B cell (primary cell): ENCODE measurements at regions not wholly inside any gene's neighbourhood (a gene's known extent, or its start where the extent isn't known, plus 50 kb on each side); places are given as distances from the start of the nearest gene placed in this dataset.

Source experiments
- ATAC-seq: fragments of 200-7000 bp; cut with Tn5 transposase; one replicate; pipeline ENCODE4 v1.10.0; 2021; ENCODE audit warnings: low read depth, mild to moderate bottlenecking, moderate number of reproducible peaks, moderate library complexity
- CTCF ChIA-PET: fragments of 350-600 bp; sonication (Branson Sonifier 250); formaldehyde crosslinking; loops from one replicate; lab custom pipeline; 2021; ENCODE audit warnings: antibody characterized with exemption, inconsistent platforms; lab: Charles Lee
- POLR2A ChIA-PET: fragments of 350-600 bp; sonication (Branson Sonifier 250); formaldehyde crosslinking; loops from one replicate; lab custom pipeline; 2021; ENCODE audit warnings: antibody characterized with exemption; lab: Charles Lee
- DNase-seq: peaks from one replicate; pipeline ENCODE4 v3.0.0; 2013
- H2AFZ ChIP-seq: 2 replicates; pipeline ENCODE4 v1.6.1; 2012; ENCODE audit warnings: mild to moderate bottlenecking, low read depth, low read length; ENCODE audit not compliant: insufficient read depth, poor library complexity, severe bottlenecking
- H3K27ac ChIP-seq, 2 donors: 1 replicate in 1 of 2; 2 replicates in 1 of 2; pipeline ENCODE4 v1.5.1; 2012 to 2013; ENCODE audit warnings: low read length in 2 of 2, mild to moderate bottlenecking in 2 of 2, moderate library complexity in 1 of 2
- H3K27me3 ChIP-seq, 4 experiments: fragments of 200-600 bp in 1 of 4; sonication (generic) in 1 of 4; replicated peaks in 1 of 4; 1 replicate in 2 of 4; 2 replicates in 2 of 4; pipeline versions ENCODE4 v1.6.1 to v1.7.0; 2013 to 2016; ENCODE audit warnings: low read length in 3 of 4, mild to moderate bottlenecking in 2 of 4, mixed read lengths in 1 of 4, moderate library complexity in 1 of 4; ENCODE audit not compliant: insufficient read depth in 4 of 4, control insufficient read depth in 3 of 4; ENCODE audit errors: control extremely low read depth in 1 of 4
- H3K36me3 ChIP-seq, 2 experiments: replicated peaks in 1 of 2; 1 replicate in 1 of 2; 2 replicates in 1 of 2; pipeline versions ENCODE4 v1.6.1 to v1.7.1; 2013; ENCODE audit warnings: low read length in 1 of 2; ENCODE audit not compliant: insufficient read depth in 2 of 2, control insufficient read depth in 1 of 2; ENCODE audit errors: control extremely low read depth in 1 of 2, extremely low read depth in 1 of 2
- H3K4me1 ChIP-seq, 2 donors: fragments of 200-600 bp in 1 of 2; sonication (generic) in 1 of 2; 1 replicate in 1 of 2; 2 replicates in 1 of 2; pipeline versions ENCODE4 v1.5.1 to v1.6.1; 2013 to 2017; ENCODE audit warnings: low read length in 2 of 2; ENCODE audit not compliant: control insufficient read depth in 2 of 2, insufficient read depth in 2 of 2
- H3K4me2 ChIP-seq: replicated peaks from 2 replicates; pipeline ENCODE3; 2012; ENCODE audit warnings: mild to moderate bottlenecking, low read depth, low read length; ENCODE audit not compliant: poor library complexity, severe bottlenecking
- H3K4me3 ChIP-seq, 5 experiments: fragments of 200-600 bp in 1 of 5; sonication (generic) in 1 of 5; 1 replicate in 3 of 5; 2 replicates in 2 of 5; pipeline versions ENCODE4 v1.5.1 to v1.7.0; 2011 to 2016; ENCODE audit warnings: low read length in 4 of 5, mild to moderate bottlenecking in 4 of 5, low read depth in 2 of 5, control low read depth in 1 of 5, moderate library complexity in 1 of 5; ENCODE audit not compliant: insufficient read depth in 1 of 5; ENCODE audit errors: control extremely low read depth in 1 of 5, extremely low read depth in 1 of 5
- H3K79me2 ChIP-seq: fragments of 200-600 bp; sonication (generic); one replicate; pipeline ENCODE4 v1.6.0; 2016; ENCODE audit warnings: low read length; ENCODE audit not compliant: control insufficient read depth, insufficient read depth
- H3K9ac ChIP-seq: fragments of 200-600 bp; sonication (generic); 2 replicates; pipeline ENCODE4 v1.6.1; 2017; ENCODE audit warnings: mild to moderate bottlenecking, low read length, moderate library complexity
- H3K9me3 ChIP-seq, 3 donors: one replicate each; pipeline versions ENCODE4 v1.6.1 to v1.7.1; 2013; ENCODE audit warnings: low read length in 2 of 3; ENCODE audit not compliant: control insufficient read depth in 2 of 3, insufficient read depth in 1 of 3; ENCODE audit errors: control extremely low read depth in 1 of 3
- H4K20me1 ChIP-seq: 2 replicates; pipeline ENCODE4 v1.6.0; 2012; ENCODE audit warnings: mild to moderate bottlenecking, low read length; ENCODE audit not compliant: insufficient read depth, control insufficient read depth, poor library complexity, severe bottlenecking
- H3K27ac Mint-ChIP-seq: one replicate; pipeline ENCODE4 v1.8.0; 2021; ENCODE audit warnings: mixed read lengths
- H3K27me3 Mint-ChIP-seq: one replicate; pipeline ENCODE4 v1.8.0; 2021; ENCODE audit warnings: mixed read lengths
- H3K4me1 Mint-ChIP-seq: one replicate; pipeline ENCODE4 v1.8.0; 2021; ENCODE audit warnings: mixed read lengths
- H3K4me3 Mint-ChIP-seq: one replicate; pipeline ENCODE4 v1.8.0; 2021; ENCODE audit warnings: mixed read lengths
- H3K9me3 Mint-ChIP-seq: one replicate; pipeline ENCODE4 v1.8.0; 2022; ENCODE audit warnings: mixed read lengths; ENCODE audit not compliant: insufficient read depth
- CTCF ChIP-seq: fragments of 200-600 bp; IDR thresholded peaks from one replicate; pipeline ENCODE4 v1.8.0; 2022; ENCODE audit warnings: antibody characterized with exemption, mild to moderate bottlenecking
- EZH2 ChIP-seq: IDR thresholded peaks from 2 replicates; pipeline ENCODE4 v1.6.1; 2012; ENCODE audit warnings: borderline replicate concordance, low read depth, mild to moderate bottlenecking, moderate library complexity, low read length; ENCODE audit not compliant: insufficient read depth, poor library complexity, severe bottlenecking
- WGBS: methylation state at CpG from one replicate; pipeline ENCODE4 v1.1.5; 2013; ENCODE audit warnings: missing lambda C conversion rate; ENCODE audit not compliant: insufficient coverage; 5-methylcytosine and 5-hydroxymethylcytosine counted together
- intact Hi-C: fragments of 100-400 bp; cut with micrococcal nuclease; formaldehyde crosslinking; loops from one replicate; pipeline ENCODE4 v1.10.0; 2022

- DNase-seq (no peak), ATAC-seq (no peak)
- no peak overlapping the region for H3K4me3 Mint-ChIP-seq
- no peaks in the 10 kb centered on the region for H3K4me1 Mint-ChIP-seq
- TF ChIP-seq CTCF (no peak), EZH2 (no peak)
- Histone ChIP-seq H3K9ac (no peak overlapping the region), H3K4me3 (no peak overlapping the region), H4K20me1 (no peaks in the 10 kb centered on the region), H3K4me2 (no peak overlapping the region), H2AFZ (no peak overlapping the region), H3K27me3 (no peaks in the 10 kb centered on the region), H3K27ac (no peak overlapping the region), H3K79me2 (no peaks in the 10 kb centered on the region), H3K9me3 (no peaks in the 10 kb centered on the region), H3K4me1 (no peaks in the 10 kb centered on the region), H3K36me3 (no peaks in the 10 kb centered on the region)
- ChIA-PET CTCF (no interaction called here), POLR2A (no interaction called here)
- no peaks in the 10 kb centered on the region for H3K27me3 Mint-ChIP-seq
- H3K9me3 Mint-ChIP-seq, result no peaks in the 10 kb centered on the region
- intact Hi-C loops, result no loop called here
- no peak overlapping the region for H3K27ac Mint-ChIP-seq
Measured at GRCh38 chr6:55968926-55969325, 93.5 kb upstream of the BMP5 start.

GRCh38 chr6:55964136-55964535 lies 88.7 kb upstream of the BMP5 start:
- H3K9ac ChIP-seq, result no peak overlapping the region
- intact Hi-C loops, result no loop called here
- H3K4me3 Mint-ChIP-seq, result no peak overlapping the region
- H3K4me2 ChIP-seq, result no peak overlapping the region
- DNase-seq (no peak), ATAC-seq (no peak)
- H3K79me2 ChIP-seq, result no peaks in the 10 kb centered on the region
- H3K9me3 Mint-ChIP-seq, result no peaks in the 10 kb centered on the region
- no peaks in the 10 kb centered on the region for H3K27me3 Mint-ChIP-seq
- no peak for TF ChIP-seq CTCF
- no peak for TF ChIP-seq EZH2
- ChIA-PET POLR2A (no interaction called here), CTCF (no interaction called here)
- 75% methylated on average over 1 of the region's 1 CpG for WGBS
- no peak overlapping the region for H3K4me3 ChIP-seq
- no peaks in the 10 kb centered on the region for H3K36me3 ChIP-seq
- H2AFZ ChIP-seq, result no peak overlapping the region
- no peaks in the 10 kb centered on the region for H3K4me1 ChIP-seq
- H3K27me3 ChIP-seq, result no peaks in the 10 kb centered on the region
- no peaks in the 10 kb centered on the region for H4K20me1 ChIP-seq
- no peaks in the 10 kb centered on the region for H3K4me1 Mint-ChIP-seq
- no peak overlapping the region for H3K27ac ChIP-seq
- no peaks in the 10 kb centered on the region for H3K9me3 ChIP-seq
- H3K27ac Mint-ChIP-seq, result no peak overlapping the region
